Activated B cell treated with CpG ODN at 0.5 μM for 24 hours (primary cell): ENCODE measurements at regions not wholly inside any gene's neighbourhood (a gene's known extent, or its start where the extent isn't known, plus 50 kb on each side); places are given as distances from the start of the nearest gene placed in this dataset.

Experiments
- ATAC-seq: fragments of 200-7000 bp; cut with Tn5 transposase; one replicate; pipeline ENCODE4 v1.10.0; 2021; ENCODE audit warnings: low read depth, mild to moderate bottlenecking, moderate library complexity
- CTCF ChIA-PET: fragments of 350-600 bp; sonication (Branson Sonifier 250); formaldehyde crosslinking; loops from one replicate; lab custom pipeline; 2021; ENCODE audit warnings: antibody characterized with exemption; lab: Charles Lee
- POLR2A ChIA-PET: fragments of 350-600 bp; sonication (Branson Sonifier 250); formaldehyde crosslinking; loops from one replicate; lab custom pipeline; 2021; ENCODE audit warnings: antibody characterized with exemption; lab: Charles Lee
- DNase-seq: peaks from one replicate; pipeline ENCODE4 v3.0.0; 2022
- H3K27ac Mint-ChIP-seq: one replicate; pipeline ENCODE4 v1.8.0; 2020; ENCODE audit warnings: mixed read lengths
- H3K27me3 Mint-ChIP-seq: one replicate; pipeline ENCODE4 v1.8.0; 2021; ENCODE audit warnings: mixed read lengths
- H3K36me3 Mint-ChIP-seq: one replicate; pipeline ENCODE4 v1.8.0; 2021; ENCODE audit warnings: low read depth, mixed read lengths
- H3K4me1 Mint-ChIP-seq: one replicate; pipeline ENCODE4 v1.8.0; 2021; ENCODE audit warnings: mixed read lengths
- H3K4me3 Mint-ChIP-seq: one replicate; pipeline ENCODE4 v1.8.0; 2020; ENCODE audit warnings: mild to moderate bottlenecking, mixed read lengths
- H3K9me3 Mint-ChIP-seq: one replicate; pipeline ENCODE4 v1.8.0; 2020; ENCODE audit warnings: mixed read lengths
- CTCF ChIP-seq: fragments of 200-600 bp; IDR thresholded peaks from one replicate; pipeline ENCODE4 v1.8.0; 2022; ENCODE audit warnings: antibody characterized with exemption, mild to moderate bottlenecking
- intact Hi-C: fragments of 100-400 bp; cut with micrococcal nuclease; formaldehyde crosslinking; loops from one replicate; pipeline ENCODE4 v1.15.1; 2024

GRCh38 chr9:113659039-113659438, 195.5 kb downstream of the RGS3 start:
- H3K27ac Mint-ChIP-seq, result no peak overlapping the region
- intact Hi-C loops, result loop anchor here (2.0 to 5.0 kb wide), 4 partner anchors 37 to 732 kb away; no protein-coding TSS in a partner anchor
- DNase-seq (no peak), ATAC-seq (no peak)
- POLR2A ChIA-PET, result no interaction called here
- no peaks in the 10 kb centered on the region for H3K9me3 Mint-ChIP-seq
- H3K4me1 Mint-ChIP-seq, result no peaks in the 10 kb centered on the region
- TF ChIP-seq CTCF, result no peak
- H3K36me3 Mint-ChIP-seq, result no peaks in the 10 kb centered on the region
- H3K4me3 Mint-ChIP-seq, result no peak overlapping the region
- CTCF ChIA-PET, result interaction anchor here (0.9 to 9.5 kb wide), 6 partner anchors 69 to 385 kb away, joined by 3 to 321 read pairs (median 50); partner anchors contain the start of genes CDC26, POLE3 and PRPF4
- peaks cover 16% of the 10 kb centered on the region for H3K27me3 Mint-ChIP-seq

GRCh38 chr9:113659740-113660139, 196.2 kb downstream of the RGS3 start:
- Mint-ChIP-seq H3K27ac (no peak overlapping the region), H3K4me3 (no peak overlapping the region), H3K36me3 (no peaks in the 10 kb centered on the region), H3K4me1 (no peaks in the 10 kb centered on the region), H3K27me3 (peaks cover 16% of the 10 kb centered on the region), H3K9me3 (no peaks in the 10 kb centered on the region)
- ATAC-seq (no peak), DNase-seq (no peak)
- CTCF ChIA-PET, result interaction anchor here (5.5 to 9.5 kb wide), 3 partner anchors 70 to 386 kb away, joined by 91 to 321 read pairs (median 213); partner anchors contain the start of genes CDC26 and PRPF4
- no peak for TF ChIP-seq CTCF
- POLR2A ChIA-PET, result no interaction called here
- intact Hi-C loops, result loop anchor here (2.0 to 5.0 kb wide), 4 partner anchors 37 to 732 kb away; no protein-coding TSS in a partner anchor

GRCh38 chr9:113660196-113660595, 196.7 kb downstream of the RGS3 start:
- Mint-ChIP-seq H3K27me3 (peaks cover 16% of the 10 kb centered on the region), H3K27ac (no peak overlapping the region), H3K36me3 (no peaks in the 10 kb centered on the region), H3K4me1 (no peaks in the 10 kb centered on the region), H3K9me3 (no peaks in the 10 kb centered on the region), H3K4me3 (no peak overlapping the region)
- no peak for TF ChIP-seq CTCF
- DNase-seq (no peak), ATAC-seq (no peak)
- ChIA-PET CTCF (interaction anchor here (8.4 to 9.5 kb wide), 2 partner anchors 71 to 212 kb away, joined by 213 to 321 read pairs; no protein-coding TSS in a partner anchor), POLR2A (no interaction called here)
- intact Hi-C loops, result no loop called here

GRCh38 chr9:113661074-113661473, 197.5 kb downstream of the RGS3 start:
- TF ChIP-seq CTCF, result no peak
- DNase-seq (no peak), ATAC-seq (no peak)
- POLR2A ChIA-PET, result no interaction called here
- no peak overlapping the region for H3K27ac Mint-ChIP-seq
- peaks cover 15% of the 10 kb centered on the region for H3K27me3 Mint-ChIP-seq
- no peak overlapping the region for H3K4me3 Mint-ChIP-seq
- intact Hi-C loops, result no loop called here
- no peaks in the 10 kb centered on the region for H3K9me3 Mint-ChIP-seq
- H3K4me1 Mint-ChIP-seq, result no peaks in the 10 kb centered on the region
- no peaks in the 10 kb centered on the region for H3K36me3 Mint-ChIP-seq
- CTCF ChIA-PET, result interaction anchor here (8.4 to 9.5 kb wide), 2 partner anchors 71 to 213 kb away, joined by 213 to 321 read pairs; no protein-coding TSS in a partner anchor

- no peak for TF ChIP-seq CTCF
- H3K27me3 Mint-ChIP-seq, result peaks cover 8% of the 10 kb centered on the region
- CTCF ChIA-PET, result no interaction called here
- DNase-seq (no peak), ATAC-seq (no peak)
- POLR2A ChIA-PET, result no interaction called here
- no peaks in the 10 kb centered on the region for H3K4me1 Mint-ChIP-seq
- no peak overlapping the region for H3K27ac Mint-ChIP-seq
- H3K9me3 Mint-ChIP-seq, result no peaks in the 10 kb centered on the region
- no peak overlapping the region for H3K4me3 Mint-ChIP-seq
- intact Hi-C loops, result no loop called here
- H3K36me3 Mint-ChIP-seq, result no peaks in the 10 kb centered on the region
Measured at GRCh38 chr9:113664181-113664875, 200.8 kb downstream of the RGS3 start.
